ENCODE measurements at regions not wholly inside any gene's neighbourhood (a gene's known extent, or its start where the extent isn't known, plus 50 kb on each side); places are given as distances from the start of the nearest gene placed in this dataset.
"Not testable (repeated sequence)": the region's sequence is repeated elsewhere in the genome, so short reads cannot be mapped to it uniquely, and the experiment has no call there.

DNA sequence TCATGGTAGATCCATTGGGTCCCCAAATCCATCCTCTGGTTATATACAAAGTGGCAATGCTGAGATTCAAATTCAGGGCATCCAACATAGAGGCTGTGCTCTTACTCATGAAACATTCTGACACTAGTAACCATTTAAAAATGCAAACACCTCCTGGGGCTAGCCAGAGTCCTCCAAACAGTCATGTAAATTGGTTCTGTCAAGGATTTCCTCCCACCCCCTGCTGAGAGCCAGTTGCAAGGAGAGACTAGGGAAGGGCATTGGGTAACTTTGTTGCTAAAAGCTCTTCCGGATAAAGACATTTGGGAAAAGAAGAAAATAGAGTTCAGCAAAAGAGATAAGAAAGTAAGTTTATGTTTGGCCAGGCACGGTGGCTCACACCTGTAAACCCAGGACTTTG lies 58.3 kb downstream of the ART5 start:
- H3K4me1 ChIP-seq (ENCODE audit: control insufficient read depth, insufficient read depth, low read length); H3K27ac ChIP-seq (ENCODE audit: extremely low read depth, low read depth, low read length); H3K4me3 ChIP-seq (ENCODE audit: low read depth, low read length); CTCF ChIA-PET; H3K36me3 ChIP-seq (ENCODE audit: control insufficient read depth in 2 of 2, insufficient read depth in 1 of 2, low read length in 2 of 2); POLR2A ChIA-PET; H3K9me3 ChIP-seq (ENCODE audit: control insufficient read depth, insufficient read depth, low read depth, low read length): not testable (repeated sequence)

DNA sequence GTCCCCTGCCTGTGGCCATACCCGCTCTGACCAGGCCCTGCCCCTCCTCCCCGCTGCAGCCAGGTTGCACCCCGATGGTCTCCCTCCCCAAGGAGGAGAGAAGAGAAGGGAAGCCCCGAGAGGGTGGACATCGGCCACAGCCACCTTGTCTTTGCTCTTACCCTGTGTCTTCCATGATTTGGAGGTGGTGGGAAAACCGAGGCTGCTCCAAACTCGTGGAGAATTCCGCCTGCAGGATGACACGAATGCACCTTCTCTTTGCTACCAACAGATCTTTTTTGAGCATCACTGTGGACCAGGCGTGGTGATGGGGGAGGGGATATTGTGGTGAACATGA lies 60.4 kb downstream of the ART5 start:
- H3K4me3 ChIP-seq (ENCODE audit: low read depth, low read length); H3K4me1 ChIP-seq (ENCODE audit: control insufficient read depth, insufficient read depth, low read length); POLR2A ChIA-PET; H3K27ac ChIP-seq (ENCODE audit: extremely low read depth, low read depth, low read length); H3K9me3 ChIP-seq (ENCODE audit: control insufficient read depth, insufficient read depth, low read depth, low read length); H3K36me3 ChIP-seq (ENCODE audit: control insufficient read depth in 2 of 2, insufficient read depth in 1 of 2, low read length in 2 of 2): not testable (repeated sequence)
- CTCF ChIA-PET = interaction anchor here (0.7 to 1.4 kb wide), 6 partner anchors 14 to 241 kb away, joined by 3 to 4 read pairs (median 3); no protein-coding TSS in a partner anchor

DNA sequence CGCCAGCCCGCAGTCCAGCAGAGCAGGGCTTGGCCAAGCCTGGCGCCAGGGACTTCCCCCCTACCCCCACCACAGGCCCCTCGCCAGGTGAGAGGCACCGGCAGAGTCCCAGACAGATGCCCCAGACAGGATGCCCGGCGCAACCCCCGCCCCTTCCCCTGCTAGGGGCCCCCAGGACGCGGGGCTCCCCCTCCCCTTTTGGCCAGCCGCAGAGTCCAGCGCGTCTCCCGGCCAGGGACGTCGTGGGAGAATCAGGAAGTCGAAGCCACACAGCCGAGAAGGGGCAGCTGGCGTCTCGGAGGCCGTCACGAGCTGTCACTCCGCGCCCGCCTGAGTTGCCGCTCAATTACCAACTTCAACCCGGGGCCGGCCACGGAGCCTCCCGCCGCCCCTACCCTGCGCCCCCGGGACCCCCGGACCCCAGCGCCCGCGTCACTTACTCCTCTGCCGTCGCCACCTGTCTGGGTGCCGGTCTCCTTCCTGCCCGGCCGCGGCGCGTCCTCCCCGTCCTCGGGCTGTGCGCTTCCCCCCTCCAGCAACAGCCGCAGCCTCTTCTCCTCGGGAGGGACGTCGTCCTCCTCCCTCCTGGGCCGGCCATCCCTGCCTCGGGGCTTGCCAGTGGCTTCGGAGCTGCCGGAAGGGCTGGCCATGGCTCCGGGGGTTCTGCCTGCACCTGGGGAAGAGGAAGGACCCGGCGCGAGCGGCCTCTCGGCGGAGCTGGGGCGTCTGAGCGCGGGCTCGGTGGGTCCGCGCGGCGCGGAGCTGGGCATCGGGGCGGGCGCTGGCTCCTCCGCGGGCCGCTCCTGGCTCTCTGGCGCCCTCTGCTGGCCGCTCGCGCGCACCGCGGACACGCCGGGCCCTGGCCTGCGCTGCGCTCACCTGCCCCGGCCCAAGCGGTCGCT lies 61.1 kb downstream of the ART5 start:
- CTCF ChIA-PET = interaction anchor here (0.6 to 1.4 kb wide), 6 partner anchors 13 to 240 kb away, joined by 3 to 4 read pairs (median 3); no protein-coding TSS in a partner anchor
- H3K36me3 ChIP-seq (ENCODE audit: control insufficient read depth in 2 of 2, insufficient read depth in 1 of 2, low read length in 2 of 2); H3K4me1 ChIP-seq (ENCODE audit: control insufficient read depth, insufficient read depth, low read length); POLR2A ChIA-PET; H3K9me3 ChIP-seq (ENCODE audit: control insufficient read depth, insufficient read depth, low read depth, low read length); H3K27ac ChIP-seq (ENCODE audit: extremely low read depth, low read depth, low read length): not testable (repeated sequence)
- TF ChIP-seq ZNF335 (tag by site-specific recombination; conservative IDR thresholded peaks at IDR 0.05) (peak; percentile 44; the same call in 1 of the 2 replicates), ZNF341 (tag by site-specific recombination; IDR thresholded peaks at IDR 0.05; ENCODE audit: low read depth) (peak; percentile 73)
- TF ChIP-seq, protein P1, sequence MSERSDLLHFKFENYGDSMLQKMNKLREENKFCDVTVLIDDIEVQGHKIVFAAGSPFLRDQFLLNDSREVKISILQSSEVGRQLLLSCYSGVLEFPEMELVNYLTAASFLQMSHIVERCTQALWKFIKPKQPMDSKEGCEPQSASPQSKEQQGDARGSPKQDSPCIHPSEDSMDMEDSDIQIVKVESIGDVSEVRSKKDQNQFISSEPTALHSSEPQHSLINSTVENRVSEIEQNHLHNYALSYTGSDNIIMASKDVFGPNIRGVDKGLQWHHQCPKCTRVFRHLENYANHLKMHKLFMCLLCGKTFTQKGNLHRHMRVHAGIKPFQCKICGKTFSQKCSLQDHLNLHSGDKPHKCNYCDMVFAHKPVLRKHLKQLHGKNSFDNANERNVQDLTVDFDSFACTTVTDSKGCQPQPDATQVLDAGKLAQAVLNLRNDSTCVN (tag by site-specific recombination; optimal IDR thresholded peaks at IDR 0.05) = peak; percentile 85
- peak overlapping the region; percentile 41 for H3K4me3 ChIP-seq (ENCODE audit: low read depth, low read length)

DNA sequence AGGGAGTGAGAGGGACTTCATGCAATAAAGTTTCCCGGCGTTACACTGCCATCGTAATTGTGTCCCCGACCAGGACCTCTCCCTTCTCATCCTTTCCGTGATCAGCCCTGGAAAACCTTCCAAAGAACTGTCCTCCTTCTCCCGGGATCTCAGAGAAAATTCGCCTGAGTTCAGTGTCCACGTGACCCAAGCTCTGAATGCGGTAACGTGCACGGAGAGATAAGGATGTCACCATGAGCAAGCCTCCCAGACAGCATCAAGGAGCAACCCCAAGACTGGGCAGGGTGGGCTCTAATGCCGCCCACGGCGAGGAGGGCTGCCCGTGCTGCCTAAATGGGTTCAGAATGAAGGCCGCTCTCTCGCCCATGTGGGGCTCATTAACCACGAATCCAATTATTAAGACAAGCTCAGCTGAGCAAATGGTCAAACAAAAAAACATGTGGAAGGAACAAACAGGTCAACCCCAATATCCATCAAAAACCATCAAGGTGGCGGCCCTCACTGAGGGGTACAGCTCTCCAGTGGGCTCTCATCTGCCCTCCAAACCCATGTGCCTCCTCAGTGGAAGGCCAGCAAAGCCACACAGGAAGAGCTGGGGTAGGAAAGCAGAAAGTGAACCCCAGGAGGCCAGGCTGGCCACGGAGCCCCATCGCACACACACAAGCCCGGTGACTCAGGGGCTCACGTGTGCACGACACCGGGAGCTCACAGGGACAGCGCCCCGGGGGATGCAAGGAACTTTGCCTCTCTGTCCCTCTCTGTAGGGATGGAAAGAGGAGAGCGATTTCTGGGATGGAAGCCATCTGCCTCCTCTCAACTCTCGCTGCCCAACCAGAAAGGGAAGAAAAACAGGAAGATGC lies 62.0 kb downstream of the ART5 start:
- H3K4me3 ChIP-seq (ENCODE audit: low read depth, low read length); POLR2A ChIA-PET; H3K9me3 ChIP-seq (ENCODE audit: control insufficient read depth, insufficient read depth, low read depth, low read length); CTCF ChIA-PET; H3K4me1 ChIP-seq (ENCODE audit: control insufficient read depth, insufficient read depth, low read length); H3K36me3 ChIP-seq (ENCODE audit: control insufficient read depth in 2 of 2, insufficient read depth in 1 of 2, low read length in 2 of 2); H3K27ac ChIP-seq (ENCODE audit: extremely low read depth, low read depth, low read length): not testable (repeated sequence)

DNA sequence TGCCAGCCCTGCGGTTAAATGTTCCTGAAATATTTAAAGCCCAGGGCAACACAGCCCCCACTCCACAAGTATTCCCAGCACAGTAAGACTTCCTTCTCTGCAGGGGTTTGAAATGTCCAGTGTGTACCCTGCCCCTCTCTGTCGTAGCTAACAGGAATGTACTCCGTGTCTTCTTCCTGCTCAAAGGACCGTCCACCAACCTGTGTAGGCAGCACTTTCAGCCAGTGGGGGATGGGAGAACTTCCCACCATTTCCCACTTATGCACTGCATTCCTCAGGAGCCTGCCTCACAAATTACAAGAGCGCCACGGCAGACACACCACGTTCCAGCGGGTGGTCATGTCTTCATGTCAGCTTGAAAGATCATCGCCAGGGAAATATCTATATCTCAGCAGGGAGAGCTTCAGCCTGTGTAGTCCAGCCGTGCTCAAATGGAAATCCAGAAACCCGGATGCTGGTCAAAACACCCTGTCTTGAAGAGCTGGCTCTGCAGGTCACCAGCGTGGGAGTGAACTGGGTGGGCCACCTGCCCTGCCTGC lies 65.7 kb downstream of the ART5 start:
- H3K27ac ChIP-seq (ENCODE audit: extremely low read depth, low read depth, low read length); H3K4me3 ChIP-seq (ENCODE audit: low read depth, low read length); H3K9me3 ChIP-seq (ENCODE audit: control insufficient read depth, insufficient read depth, low read depth, low read length); POLR2A ChIA-PET; CTCF ChIA-PET; H3K36me3 ChIP-seq (ENCODE audit: control insufficient read depth in 2 of 2, insufficient read depth in 1 of 2, low read length in 2 of 2); H3K4me1 ChIP-seq (ENCODE audit: control insufficient read depth, insufficient read depth, low read length): not testable (repeated sequence)
- TF ChIP-seq ZIC2 (tag by site-specific recombination; IDR thresholded peaks at IDR 0.05) = peak; percentile 58

DNA sequence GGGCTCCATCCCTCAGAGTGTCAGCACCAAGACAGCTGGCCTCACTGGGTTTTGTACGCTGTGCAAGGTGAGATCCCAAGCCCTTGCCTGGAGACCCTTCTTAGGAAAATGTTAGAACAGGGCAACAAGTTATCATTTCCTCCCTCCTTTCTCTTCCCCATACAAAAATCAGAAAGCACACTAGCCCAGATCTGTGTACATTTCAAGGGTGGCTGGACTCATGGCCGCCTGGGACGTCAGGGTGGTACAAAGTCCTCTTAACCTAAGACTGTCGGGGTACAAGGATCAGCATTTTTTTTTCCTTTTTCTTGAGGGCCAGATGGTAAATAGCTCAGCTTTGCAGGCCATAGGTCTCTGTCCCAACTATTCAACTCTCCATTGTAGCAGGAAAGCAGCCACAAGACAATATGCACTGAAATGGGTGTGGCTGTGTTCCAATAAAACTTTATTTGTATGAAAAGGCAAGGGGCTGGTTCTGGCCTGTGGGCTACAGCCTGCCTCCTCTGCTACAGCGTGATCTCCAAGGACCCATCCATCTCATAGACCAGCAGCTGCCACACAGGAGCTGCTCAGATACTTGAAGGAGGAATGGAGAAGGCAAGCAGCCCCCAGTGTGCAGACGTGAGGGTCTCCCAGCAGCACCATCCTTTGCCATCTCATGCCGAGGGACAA lies 68.7 kb downstream of the ART5 start:
- H3K4me3 ChIP-seq (ENCODE audit: low read depth, low read length); CTCF ChIA-PET; POLR2A ChIA-PET; H3K4me1 ChIP-seq (ENCODE audit: control insufficient read depth, insufficient read depth, low read length); H3K36me3 ChIP-seq (ENCODE audit: control insufficient read depth in 2 of 2, insufficient read depth in 1 of 2, low read length in 2 of 2); H3K9me3 ChIP-seq (ENCODE audit: control insufficient read depth, insufficient read depth, low read depth, low read length); H3K27ac ChIP-seq (ENCODE audit: extremely low read depth, low read depth, low read length): not testable (repeated sequence)

DNA sequence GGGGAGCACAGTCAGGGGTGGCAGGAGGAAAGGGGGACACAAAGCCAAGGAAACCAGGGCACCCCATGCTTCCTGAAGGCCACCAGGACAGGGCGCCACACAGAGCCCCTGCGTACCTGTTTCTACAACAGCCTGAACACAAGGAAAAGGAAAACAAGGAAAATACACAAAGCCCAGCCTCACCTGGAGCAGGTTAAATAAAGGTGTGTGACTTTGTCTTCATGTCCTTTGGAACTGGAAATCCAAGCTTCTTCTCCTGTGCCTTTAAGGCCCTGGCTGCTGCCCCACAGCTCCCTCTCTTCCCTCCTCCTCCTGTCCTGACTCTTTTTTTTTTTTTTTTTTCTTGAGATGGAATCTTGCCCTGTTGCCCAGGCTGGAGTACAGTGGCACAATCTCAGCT lies 70.0 kb downstream of the ART5 start:
- H3K4me3 ChIP-seq (ENCODE audit: low read depth, low read length); H3K9me3 ChIP-seq (ENCODE audit: control insufficient read depth, insufficient read depth, low read depth, low read length); POLR2A ChIA-PET; CTCF ChIA-PET; H3K4me1 ChIP-seq (ENCODE audit: control insufficient read depth, insufficient read depth, low read length); H3K36me3 ChIP-seq (ENCODE audit: control insufficient read depth in 2 of 2, insufficient read depth in 1 of 2, low read length in 2 of 2); H3K27ac ChIP-seq (ENCODE audit: extremely low read depth, low read depth, low read length): not testable (repeated sequence)
